ENCODE measurements at regions not wholly inside any gene's neighbourhood (a gene's known extent, or its start where the extent isn't known, plus 50 kb on each side); places are given as distances from the start of the nearest gene placed in this dataset.

DNA sequence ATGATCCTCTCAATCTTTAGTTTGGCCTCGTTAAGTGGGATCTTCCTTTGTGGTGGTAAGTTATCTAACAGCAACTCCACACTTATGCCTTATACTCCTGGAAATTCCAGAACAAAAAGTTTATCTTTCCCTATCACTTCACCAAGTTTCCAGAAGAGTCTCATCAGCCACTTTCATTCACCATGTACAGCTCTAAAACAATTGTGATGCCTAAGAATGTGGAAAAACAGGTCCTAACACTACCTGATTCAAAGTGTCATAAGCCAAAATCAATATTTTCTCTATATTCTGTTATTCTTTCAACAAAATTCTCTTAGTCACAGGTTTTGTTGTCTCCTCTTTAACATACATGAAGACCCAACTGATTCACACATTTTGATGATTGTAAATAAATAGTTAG, 342.4 kb upstream of the TYRP1 start:
- TF ChIP-seq CTCF (IDR thresholded peaks at IDR 0.05) = no peak
- TF ChIP-seq, protein P1, sequence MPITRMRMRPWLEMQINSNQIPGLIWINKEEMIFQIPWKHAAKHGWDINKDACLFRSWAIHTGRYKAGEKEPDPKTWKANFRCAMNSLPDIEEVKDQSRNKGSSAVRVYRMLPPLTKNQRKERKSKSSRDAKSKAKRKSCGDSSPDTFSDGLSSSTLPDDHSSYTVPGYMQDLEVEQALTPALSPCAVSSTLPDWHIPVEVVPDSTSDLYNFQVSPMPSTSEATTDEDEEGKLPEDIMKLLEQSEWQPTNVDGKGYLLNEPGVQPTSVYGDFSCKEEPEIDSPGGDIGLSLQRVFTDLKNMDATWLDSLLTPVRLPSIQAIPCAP (CRISPR knock-in tag; IDR thresholded peaks at IDR 0.05) = no peak
- TF ChIP-seq, protein P2, sequence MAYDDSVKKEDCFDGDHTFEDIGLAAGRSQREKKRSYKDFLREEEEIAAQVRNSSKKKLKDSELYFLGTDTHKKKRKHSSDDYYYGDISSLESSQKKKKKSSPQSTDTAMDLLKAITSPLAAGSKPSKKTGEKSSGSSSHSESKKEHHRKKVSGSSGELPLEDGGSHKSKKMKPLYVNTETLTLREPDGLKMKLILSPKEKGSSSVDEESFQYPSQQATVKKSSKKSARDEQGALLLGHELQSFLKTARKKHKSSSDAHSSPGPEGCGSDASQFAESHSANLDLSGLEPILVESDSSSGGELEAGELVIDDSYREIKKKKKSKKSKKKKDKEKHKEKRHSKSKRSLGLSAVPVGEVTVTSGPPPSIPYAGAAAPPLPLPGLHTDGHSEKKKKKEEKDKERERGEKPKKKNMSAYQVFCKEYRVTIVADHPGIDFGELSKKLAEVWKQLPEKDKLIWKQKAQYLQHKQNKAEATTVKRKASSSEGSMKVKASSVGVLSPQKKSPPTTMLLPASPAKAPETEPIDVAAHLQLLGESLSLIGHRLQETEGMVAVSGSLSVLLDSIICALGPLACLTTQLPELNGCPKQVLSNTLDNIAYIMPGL (CRISPR knock-in tag; IDR thresholded peaks at IDR 0.05) = no peak
- no peak for TF ChIP-seq ZNF138 (CRISPR knock-in tag; conservative IDR thresholded peaks at IDR 0.05)
- TF ChIP-seq JUN (CRISPR knock-in tag; IDR thresholded peaks at IDR 0.05) = no peak
- TF ChIP-seq, protein P3, sequence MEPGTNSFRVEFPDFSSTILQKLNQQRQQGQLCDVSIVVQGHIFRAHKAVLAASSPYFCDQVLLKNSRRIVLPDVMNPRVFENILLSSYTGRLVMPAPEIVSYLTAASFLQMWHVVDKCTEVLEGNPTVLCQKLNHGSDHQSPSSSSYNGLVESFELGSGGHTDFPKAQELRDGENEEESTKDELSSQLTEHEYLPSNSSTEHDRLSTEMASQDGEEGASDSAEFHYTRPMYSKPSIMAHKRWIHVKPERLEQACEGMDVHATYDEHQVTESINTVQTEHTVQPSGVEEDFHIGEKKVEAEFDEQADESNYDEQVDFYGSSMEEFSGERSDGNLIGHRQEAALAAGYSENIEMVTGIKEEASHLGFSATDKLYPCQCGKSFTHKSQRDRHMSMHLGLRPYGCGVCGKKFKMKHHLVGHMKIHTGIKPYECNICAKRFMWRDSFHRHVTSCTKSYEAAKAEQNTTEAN (CRISPR knock-in tag; IDR thresholded peaks at IDR 0.05) = no peak
- no peak for TF ChIP-seq PRDM15 (CRISPR knock-in tag; IDR thresholded peaks at IDR 0.05)
- no peak for TF ChIP-seq ELF4 (CRISPR knock-in tag; IDR thresholded peaks at IDR 0.05; ENCODE audit: low read depth)
- TF ChIP-seq NR2C2 (CRISPR knock-in tag; IDR thresholded peaks at IDR 0.05) = no peak
